PC-3 (cell line): ENCODE measurements at regions not wholly inside any gene's neighbourhood (a gene's known extent, or its start where the extent isn't known, plus 50 kb on each side); places are given as distances from the start of the nearest gene placed in this dataset.

ENCODE experiments used
- ATAC-seq: fragments of 200-7000 bp; cut with Tn5 transposase; 2 replicates; pipeline ENCODE4 v1.9.1; 2020; ENCODE audit warnings: mild to moderate bottlenecking, moderate library complexity
- BruUV-seq: library from RNA; stranded (reverse); fragments of 400-500 nt; replicated peaks from 2 replicates; lab custom pipeline; 2021; lab: Mats Ljungman, UMichigan
- CTCF ChIA-PET: fragments of 300-600 bp; sonication (Branson Sonifier 250); formaldehyde crosslinking; loops from one replicate; lab custom pipeline; 2022; ENCODE audit warnings: antibody characterized with exemption; lab: Charles Lee
- POLR2A ChIA-PET: fragments of 300-600 bp; sonication (Branson Sonifier 250); formaldehyde crosslinking; loops from one replicate; lab custom pipeline; 2022; ENCODE audit warnings: antibody characterized with exemption; ENCODE audit not compliant: unreplicated experiment; lab: Charles Lee
- DNase-seq: peaks from one replicate; pipeline ENCODE4 v3.0.0-alpha.2; 2015
- H2AFZ ChIP-seq: fragments of 300-600 bp; sonication (generic); 2 replicates; pipeline ENCODE4 v1.6.0; 2016; ENCODE audit warnings: antibody characterized with exemption, low read length
- H3F3A ChIP-seq: fragments of 300-600 bp; sonication (generic); one replicate; pipeline ENCODE4 v1.6.0; 2017; ENCODE audit warnings: antibody characterized with exemption, low read length, control low read depth, mild to moderate bottlenecking; ENCODE audit not compliant: unreplicated experiment
- H3K27ac ChIP-seq: fragments of 300-600 bp; sonication (generic); 2 replicates; pipeline ENCODE4 v1.5.1; 2016; ENCODE audit warnings: mild to moderate bottlenecking, low read length
- H3K27me3 ChIP-seq: fragments of 300-600 bp; sonication (generic); 2 replicates; pipeline ENCODE4 v1.6.1; 2016; ENCODE audit warnings: low read length, mixed read lengths
- H3K36me3 ChIP-seq: fragments of 300-600 bp; sonication (generic); 2 replicates; pipeline ENCODE4 v1.6.1; 2016; ENCODE audit warnings: low read depth, mixed run types, low read length, mixed read lengths
- H3K4me1 ChIP-seq: fragments of 300-600 bp; sonication (generic); 2 replicates; pipeline ENCODE4 v1.5.1; 2016; ENCODE audit warnings: low read length; ENCODE audit not compliant: insufficient read depth
- H3K4me2 ChIP-seq: fragments of 300-600 bp; sonication (generic); 2 replicates; pipeline ENCODE4 v1.6.0; 2016; ENCODE audit warnings: low read length
- H3K4me3 ChIP-seq: fragments of 300-600 bp; sonication (generic); 2 replicates; pipeline ENCODE4 v1.5.1; 2016; ENCODE audit warnings: mild to moderate bottlenecking, low read length, mixed read lengths
- H3K79me2 ChIP-seq: fragments of 300-600 bp; sonication (generic); 2 replicates; pipeline ENCODE4 v1.6.1; 2017; ENCODE audit warnings: low read length, mixed read lengths
- H3K9ac ChIP-seq: fragments of 300-600 bp; sonication (generic); 2 replicates; pipeline ENCODE4 v1.6.0; 2016; ENCODE audit warnings: mild to moderate bottlenecking, low read length
- H3K9me2 ChIP-seq: fragments of 300-600 bp; sonication (generic); replicated peaks from 2 replicates; pipeline ENCODE4 v1.6.1; 2016; ENCODE audit warnings: mixed run types, low read length, mixed read lengths
- H3K9me3 ChIP-seq: fragments of 300-600 bp; sonication (generic); 2 replicates; pipeline ENCODE4 v1.6.1; 2016; ENCODE audit warnings: low read length, mixed read lengths
- H4K20me1 ChIP-seq: fragments of 300-600 bp; sonication (generic); 2 replicates; pipeline ENCODE4 v1.6.1; 2016; ENCODE audit warnings: low read length, mixed read lengths
- EZH2 ChIP-seq: fragments of 300-600 bp; sonication (generic); IDR thresholded peaks from one replicate; pipeline ENCODE4 v1.6.1; 2017; ENCODE audit warnings: antibody characterized with exemption, mild to moderate bottlenecking, low read length; ENCODE audit not compliant: unreplicated experiment
- EZH2phosphoT487 ChIP-seq: fragments of 300-600 bp; sonication (generic); IDR thresholded peaks from 2 replicates; pipeline ENCODE4 v1.6.1; 2018; ENCODE audit warnings: mild to moderate bottlenecking, antibody characterized with exemption, low read length, borderline replicate concordance
- intact Hi-C: fragments of 100-400 bp; cut with micrococcal nuclease; formaldehyde crosslinking; loops from 2 replicates; pipeline ENCODE4 v1.9.0; 2023
- TF ChIP-seq, protein P1 (sequence below): fragments of 300-600 bp; sonication (generic); conservative IDR thresholded peaks from 2 replicates; pipeline ENCODE4 v1.5.1; 2017; ENCODE audit warnings: antibody characterized with exemption, low read depth, mild to moderate bottlenecking, low read length

DNA sequence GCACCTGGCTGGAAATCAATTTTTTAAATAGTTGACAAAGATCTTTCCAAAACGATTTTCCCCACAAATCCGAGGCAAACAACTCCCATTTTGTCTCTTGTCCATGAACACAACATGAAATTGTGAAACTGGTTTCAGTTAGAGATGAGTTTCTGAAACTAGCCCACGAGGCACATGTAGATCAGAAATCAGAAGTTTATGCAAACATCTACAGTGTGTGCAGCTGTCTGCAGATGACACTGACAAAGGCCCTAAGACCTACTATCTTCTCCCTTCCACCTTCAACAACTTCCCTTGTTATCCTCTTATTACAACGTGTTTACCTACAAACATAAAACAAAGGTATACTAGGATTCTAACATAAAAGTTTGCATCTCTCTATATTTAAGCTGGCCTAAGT, 183.3 kb downstream of the DIRAS2 start:
- no peak overlapping the region for H2AFZ ChIP-seq
- DNase-seq, result no peak
- TF ChIP-seq EZH2phosphoT487 (no peak), EZH2 (no peak)
- TF ChIP-seq, protein P1, sequence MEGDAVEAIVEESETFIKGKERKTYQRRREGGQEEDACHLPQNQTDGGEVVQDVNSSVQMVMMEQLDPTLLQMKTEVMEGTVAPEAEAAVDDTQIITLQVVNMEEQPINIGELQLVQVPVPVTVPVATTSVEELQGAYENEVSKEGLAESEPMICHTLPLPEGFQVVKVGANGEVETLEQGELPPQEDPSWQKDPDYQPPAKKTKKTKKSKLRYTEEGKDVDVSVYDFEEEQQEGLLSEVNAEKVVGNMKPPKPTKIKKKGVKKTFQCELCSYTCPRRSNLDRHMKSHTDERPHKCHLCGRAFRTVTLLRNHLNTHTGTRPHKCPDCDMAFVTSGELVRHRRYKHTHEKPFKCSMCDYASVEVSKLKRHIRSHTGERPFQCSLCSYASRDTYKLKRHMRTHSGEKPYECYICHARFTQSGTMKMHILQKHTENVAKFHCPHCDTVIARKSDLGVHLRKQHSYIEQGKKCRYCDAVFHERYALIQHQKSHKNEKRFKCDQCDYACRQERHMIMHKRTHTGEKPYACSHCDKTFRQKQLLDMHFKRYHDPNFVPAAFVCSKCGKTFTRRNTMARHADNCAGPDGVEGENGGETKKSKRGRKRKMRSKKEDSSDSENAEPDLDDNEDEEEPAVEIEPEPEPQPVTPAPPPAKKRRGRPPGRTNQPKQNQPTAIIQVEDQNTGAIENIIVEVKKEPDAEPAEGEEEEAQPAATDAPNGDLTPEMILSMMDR, result no peak
- no peaks in the 10 kb centered on the region for H3K79me2 ChIP-seq
- no peaks in the 10 kb centered on the region for H3K4me1 ChIP-seq
- no peak overlapping the region for H3K9ac ChIP-seq
- intact Hi-C loops, result no loop called here
- no peaks in the 10 kb centered on the region for H3K9me3 ChIP-seq
- CTCF ChIA-PET, result no interaction called here
- no peaks in the 10 kb centered on the region for H4K20me1 ChIP-seq
- H3K27ac ChIP-seq, result no peak overlapping the region
- POLR2A ChIA-PET, result no interaction called here
- H3K4me2 ChIP-seq, result no peak overlapping the region
- no peaks in the 10 kb centered on the region for H3F3A ChIP-seq
- H3K27me3 ChIP-seq, result no peaks in the 10 kb centered on the region
- BruUV-seq, result no TSS peak
- ATAC-seq, result no peak
- H3K36me3 ChIP-seq, result no peaks in the 10 kb centered on the region
- no peaks in the 10 kb centered on the region for H3K9me2 ChIP-seq
- no peak overlapping the region for H3K4me3 ChIP-seq

DNA sequence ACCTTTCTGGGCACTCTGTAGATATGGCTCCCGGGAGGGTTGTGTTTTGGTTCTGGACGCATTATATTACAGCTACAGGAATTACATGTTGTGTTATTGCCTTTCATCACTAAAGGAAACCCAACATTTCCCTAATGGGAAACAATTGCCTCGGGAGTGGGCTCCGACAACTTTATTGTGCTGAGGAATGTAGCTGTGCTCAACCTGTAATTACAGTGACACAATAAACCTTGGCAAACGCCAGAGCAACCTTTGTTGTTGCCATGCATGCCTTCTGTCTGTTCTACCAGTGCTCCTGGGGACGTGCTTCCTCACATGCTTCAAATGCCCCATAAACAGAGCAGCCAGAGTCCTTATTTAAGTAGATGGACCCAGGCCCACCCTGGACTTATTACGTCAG, 182.4 kb downstream of the DIRAS2 start:
- ChIA-PET POLR2A (no interaction called here), CTCF (no interaction called here)
- Histone ChIP-seq H3F3A (no peaks in the 10 kb centered on the region), H3K27ac (no peak overlapping the region), H3K4me2 (no peak overlapping the region), H3K27me3 (no peaks in the 10 kb centered on the region), H3K4me1 (no peaks in the 10 kb centered on the region), H3K36me3 (no peaks in the 10 kb centered on the region), H4K20me1 (no peaks in the 10 kb centered on the region), H3K9ac (no peak overlapping the region), H3K9me2 (no peaks in the 10 kb centered on the region), H3K9me3 (no peaks in the 10 kb centered on the region), H3K4me3 (no peak overlapping the region), H3K79me2 (no peaks in the 10 kb centered on the region), H2AFZ (no peak overlapping the region)
- DNase-seq, result no peak
- intact Hi-C loops, result no loop called here
- no peak for ATAC-seq
- no peak for TF ChIP-seq EZH2phosphoT487
- TF ChIP-seq, protein P1, result no peak
- TF ChIP-seq EZH2, result no peak
- BruUV-seq, result no TSS peak

DNA sequence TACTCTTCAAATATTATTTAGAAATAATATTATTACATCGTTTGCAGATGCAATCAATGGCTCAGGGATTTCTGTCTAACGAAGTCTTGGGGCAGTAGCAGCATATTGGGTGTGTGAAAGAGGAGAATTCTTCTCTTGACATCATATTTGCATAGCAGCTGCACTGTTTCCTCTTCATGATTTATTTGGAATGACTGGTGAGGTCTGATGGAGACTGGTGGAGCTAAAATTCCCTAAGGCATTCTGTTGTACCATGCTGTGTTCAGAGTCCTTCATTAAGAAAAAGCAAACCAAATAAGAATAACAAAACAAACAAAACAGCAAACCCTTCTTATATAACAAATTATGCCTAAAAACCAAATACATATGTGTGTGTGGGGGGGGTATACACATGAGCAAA, 177.6 kb downstream of the DIRAS2 start:
- POLR2A ChIA-PET, result no interaction called here
- no peak for TF ChIP-seq EZH2
- TF ChIP-seq, protein P1, result no peak
- no peak for TF ChIP-seq EZH2phosphoT487

More for the DNA sequence above, 177.6 kb downstream of the DIRAS2 start:
- no peaks in the 10 kb centered on the region for H3K9me2 ChIP-seq
- H3K27me3 ChIP-seq, result no peaks in the 10 kb centered on the region
- H3K4me2 ChIP-seq, result no peak overlapping the region
- intact Hi-C loops, result no loop called here
- H3K4me1 ChIP-seq, result no peaks in the 10 kb centered on the region
- H3K36me3 ChIP-seq, result no peaks in the 10 kb centered on the region
- BruUV-seq, result no TSS peak
- ATAC-seq, result no peak
- no peak overlapping the region for H3K4me3 ChIP-seq
- no peaks in the 10 kb centered on the region for H3K9me3 ChIP-seq
- no peak for DNase-seq
- no peaks in the 10 kb centered on the region for H3F3A ChIP-seq
- CTCF ChIA-PET, result no interaction called here
- no peak overlapping the region for H3K9ac ChIP-seq
- H4K20me1 ChIP-seq, result no peaks in the 10 kb centered on the region
- H3K79me2 ChIP-seq, result no peaks in the 10 kb centered on the region
- no peak overlapping the region for H2AFZ ChIP-seq
- H3K27ac ChIP-seq, result no peak overlapping the region
